HG02884 (cell line): ENCODE measurements at regions not wholly inside any gene's neighbourhood (a gene's known extent, or its start where the extent isn't known, plus 50 kb on each side); places are given as distances from the start of the nearest gene placed in this dataset.
A peak's percentile ranks its signal among the peaks of the same experiment; 100 is the strongest.

Experiments
- ATAC-seq: cut with Tn5 transposase; IDR thresholded peaks from one replicate; pipeline ENCODE4 v1.9.1; 2021; ENCODE audit warnings: mild to moderate bottlenecking, moderate library complexity; ENCODE audit not compliant: unreplicated experiment

GRCh38 chr1:110765640-110766335, 91.0 kb upstream of the KCNA3 start:
- ATAC-seq, result no peak

GRCh38 chr1:110763149-110763548, 88.4 kb upstream of the KCNA3 start:
- no peak for ATAC-seq

GRCh38 chr1:110760321-110760720, 85.6 kb upstream of the KCNA3 start:
- ATAC-seq, result no peak

- no peak for ATAC-seq
These were observed 81.8 kb upstream of the KCNA3 start for GRCh38 chr1:110756506-110756905.

- ATAC-seq, result no peak
These were observed 78.4 kb upstream of the KCNA3 start for GRCh38 chr1:110752941-110753725.

GRCh38 chr1:110750562-110750961, 75.8 kb upstream of the KCNA3 start:
- no peak for ATAC-seq

GRCh38 chr1:110749960-110750359, 75.2 kb upstream of the KCNA3 start:
- ATAC-seq, result no peak

- ATAC-seq, result no peak
These were observed 72.0 kb upstream of the KCNA3 start for GRCh38 chr1:110746644-110747259.

- no peak for ATAC-seq
These were observed 68.7 kb upstream of the KCNA3 start for GRCh38 chr1:110743397-110743796.

GRCh38 chr1:110736900-110737605, 62.3 kb upstream of the KCNA3 start:
- ATAC-seq, result no peak

GRCh38 chr1:110734133-110734680, 59.5 kb upstream of the KCNA3 start:
- ATAC-seq, result no peak

GRCh38 chr1:110731529-110731928, 56.8 kb upstream of the KCNA3 start:
- no peak for ATAC-seq

GRCh38 chr1:110728388-110729001, 53.8 kb upstream of the KCNA3 start:
- ATAC-seq, result no peak

- no peak for ATAC-seq
These were observed 52.5 kb upstream of the KCNA3 start for GRCh38 chr1:110727246-110727645.

GRCh38 chr1:110726755-110727154, 52.0 kb upstream of the KCNA3 start:
- ATAC-seq, result peak; percentile 86
